GM12878 (cell line): ENCODE measurements at regions not wholly inside any gene's neighbourhood (a gene's known extent, or its start where the extent isn't known, plus 50 kb on each side); places are given as distances from the start of the nearest gene placed in this dataset.

Experiments used
- ATAC-seq: fragments of 200-7000 bp; cut with Tn5 transposase; 3 replicates; pipeline ENCODE4 v1.9.1; 2020; ENCODE audit warnings: mild to moderate bottlenecking, moderate library complexity
- BruUV-seq: library from RNA; stranded (reverse); fragments of 400-500 nt; replicated peaks from 2 replicates; lab custom pipeline; 2021; lab: Mats Ljungman, UMichigan
- CTCF ChIA-PET: fragments of 300-600 bp; sonication (Branson Sonifier 250); formaldehyde crosslinking; extraction: SDS; loops from one replicate; lab custom pipeline; 2021; ENCODE audit warnings: inconsistent platforms; lab: Yijun Ruan, JAX
- POLR2A ChIA-PET: fragments of 350-600 bp; formaldehyde crosslinking; extraction: SDS; loops from one replicate; lab custom pipeline; 2021; ENCODE audit warnings: inconsistent platforms; lab: Charles Lee
- RAD21 ChIA-PET: fragments of 300-600 bp; sonication (Branson Sonifier 250); formaldehyde crosslinking; loops from one replicate; lab custom pipeline; 2023; ENCODE audit warnings: antibody characterized with exemption; ENCODE audit not compliant: unreplicated experiment; lab: Charles Lee
- SMC1A ChIA-PET: fragments of 300-600 bp; sonication (Branson Sonifier 250); formaldehyde crosslinking; loops from one replicate; lab custom pipeline; 2023; ENCODE audit not compliant: unreplicated experiment, uncharacterized antibody; lab: Charles Lee
- DNase-seq: peaks from one replicate; pipeline ENCODE4 v3.0.0-alpha.2; 2011; ENCODE audit warnings: low read depth, low spot score
- FAIRE-seq: peaks from 3 replicates; lab custom pipeline; 2011; peaks lifted over from hg19 to GRCh38; lab: Jason Lieb, UNC
- H2AFZ ChIP-seq: 2 replicates; pipeline ENCODE4 v1.6.0; 2011; ENCODE audit warnings: low read depth, low read length, control low read depth; ENCODE audit not compliant: control insufficient read depth
- H3K27ac ChIP-seq: 2 replicates; pipeline ENCODE4 v1.5.1; 2011; ENCODE audit warnings: control low read depth; ENCODE audit not compliant: control insufficient read depth, insufficient read depth
- H3K27me3 ChIP-seq, 2 experiments: replicated peaks in 1 of 2; 2 replicates each; pipeline versions ENCODE4 v1.6.0 to v1.6.1; 2011; ENCODE audit warnings: low read length in 1 of 2; ENCODE audit not compliant: control insufficient read depth in 2 of 2, insufficient read depth in 2 of 2
- H3K36me3 ChIP-seq, 2 experiments: 2 replicates each; pipeline ENCODE4 v1.5.1; 2011; ENCODE audit warnings: low read length in 1 of 2; ENCODE audit not compliant: control insufficient read depth in 2 of 2, insufficient read depth in 2 of 2
- H3K4me1 ChIP-seq: 2 replicates; pipeline ENCODE4 v1.6.1; 2011; ENCODE audit warnings: mild to moderate bottlenecking, low read length, moderate library complexity, mixed read lengths; ENCODE audit not compliant: control insufficient read depth, insufficient read depth
- H3K4me2 ChIP-seq: 2 replicates; pipeline ENCODE4 v1.6.0; 2011; ENCODE audit warnings: control low read depth; ENCODE audit not compliant: control insufficient read depth, insufficient read depth
- H3K4me3 ChIP-seq: fragments of 200-600 bp; sonication (generic); 2 replicates; pipeline ENCODE4 v1.5.1; 2016
- H3K79me2 ChIP-seq: 2 replicates; pipeline ENCODE4 v1.6.0; 2011; ENCODE audit warnings: low read length; ENCODE audit not compliant: control insufficient read depth, insufficient read depth
- H3K9ac ChIP-seq: 2 replicates; pipeline ENCODE4 v1.8.0; 2011; ENCODE audit warnings: low read length, control low read depth, mixed read lengths; ENCODE audit not compliant: control insufficient read depth, insufficient read depth
- H3K9me3 ChIP-seq: replicated peaks from 3 replicates; pipeline ENCODE4 v1.5.1; 2011; ENCODE audit warnings: mild to moderate bottlenecking, low read length; ENCODE audit not compliant: control insufficient read depth, insufficient read depth
- H4K20me1 ChIP-seq: 2 replicates; pipeline ENCODE4 v1.6.0; 2011; ENCODE audit not compliant: control insufficient read depth, insufficient read depth
- BMI1 ChIP-seq: fragments of 450-650 bp; IDR thresholded peaks from 2 replicates; pipeline ENCODE4 v1.6.1; 2016; ENCODE audit warnings: mild to moderate bottlenecking, moderate library complexity, borderline replicate concordance
- CUX1 ChIP-seq: IDR thresholded peaks from 2 replicates; pipeline ENCODE4 v1.6.1; 2012; ENCODE audit warnings: improper control_type of control experiment, low read depth, low read length; ENCODE audit not compliant: insufficient replicate concordance
- DPF2 ChIP-seq: fragments of 450-650 bp; IDR thresholded peaks from 2 replicates; pipeline ENCODE4 v1.6.1; 2017; ENCODE audit warnings: mild to moderate bottlenecking
- JUND ChIP-seq: IDR thresholded peaks from 2 replicates; pipeline ENCODE4 v1.6.1; 2012; ENCODE audit warnings: low read depth, mild to moderate bottlenecking, low read length, improper control_type of control experiment, moderate library complexity
- LARP7 ChIP-seq: fragments of 450-650 bp; IDR thresholded peaks from 2 replicates; pipeline ENCODE4 v1.6.1; 2017; ENCODE audit warnings: mild to moderate bottlenecking
- MXI1 ChIP-seq: fragments of 150-350 bp; IDR thresholded peaks from 2 replicates; pipeline ENCODE4 v1.6.1; 2011; ENCODE audit warnings: low read depth, mild to moderate bottlenecking, inconsistent platforms, low read length, improper control_type of control experiment
- NFYA ChIP-seq: IDR thresholded peaks from 2 replicates; pipeline ENCODE4 v1.6.1; 2011; ENCODE audit warnings: low read depth, mild to moderate bottlenecking, low read length, improper control_type of control experiment, borderline replicate concordance
- NR2C1 ChIP-seq: fragments of 450-650 bp; IDR thresholded peaks from 2 replicates; pipeline ENCODE4 v1.6.1; 2017; ENCODE audit warnings: antibody characterized with exemption, mild to moderate bottlenecking, moderate library complexity
- RCOR1 ChIP-seq: conservative IDR thresholded peaks from 2 replicates; pipeline ENCODE4 v1.6.1; 2012; ENCODE audit warnings: low read depth, low read length, improper control_type of control experiment
- SMAD5 ChIP-seq: IDR thresholded peaks from 2 replicates; pipeline ENCODE4 v1.6.1; 2016; ENCODE audit warnings: antibody characterized with exemption, low read depth
- WRNIP1 ChIP-seq: IDR thresholded peaks from 2 replicates; pipeline ENCODE4 v1.6.1; 2011; ENCODE audit warnings: low read depth, low read length, improper control_type of control experiment, borderline replicate concordance
- ZBTB4 ChIP-seq: fragments of 450-650 bp; formaldehyde crosslinking; IDR thresholded peaks from 2 replicates; pipeline ENCODE4 v1.4.0; 2022; ENCODE audit warnings: mild to moderate bottlenecking, moderate library complexity
- WGBS: methylation state at CpG from one replicate; pipeline ENCODE4 v1.1.6; 2016; ENCODE audit warnings: low lambda C conversion rate; ENCODE audit not compliant: insufficient replicate concordance, insufficient coverage; ENCODE audit errors: missing lambda C conversion rate; 5-methylcytosine and 5-hydroxymethylcytosine counted together
- in situ Hi-C: fragments of 300-500 bp; cut with MboI; formaldehyde crosslinking; loops from 9 replicates; pipeline ENCODE4 v1.14.3; 2018; ENCODE audit warnings: mixed read lengths
- intact Hi-C: fragments of 100-400 bp; cut with micrococcal nuclease; formaldehyde crosslinking; loops from one replicate; pipeline ENCODE4 v1.14.2; 2022; ENCODE audit not compliant: unreplicated experiment

GRCh38 chr2:122148128-122148767, 392.8 kb downstream of the TSN start (continued):
- TF ChIP-seq WRNIP1, result no peak
- TF ChIP-seq, all 136 proteins: peak for 6

- in situ Hi-C loops (no loop called here), intact Hi-C loops (no loop called here)
- ATAC-seq, result no peak
- Histone ChIP-seq H3K4me3 (no peak overlapping the region), H2AFZ (no peak overlapping the region), H3K79me2 (no peaks in the 10 kb centered on the region), H3K9ac (no peak overlapping the region), H3K4me1 (no peaks in the 10 kb centered on the region), H4K20me1 (no peaks in the 10 kb centered on the region), H3K27me3 (no peaks in the 10 kb centered on the region), H3K9me3 (no peaks in the 10 kb centered on the region), H3K36me3 (no peaks in the 10 kb centered on the region), H3K4me2 (no peak overlapping the region), H3K27ac (no peak overlapping the region)
- POLR2A ChIA-PET, result no interaction called here
- DNase-seq, result no peak
- CTCF ChIA-PET, result interaction anchor here (0.6 to 2.0 kb wide), 3 partner anchors 15 to 183 kb away, joined by 4 to 5 read pairs (median 4); no protein-coding TSS in a partner anchor
- SMC1A ChIA-PET, result interaction anchor here (1.2 to 1.3 kb wide), 3 partner anchors 10 to 16 kb away, joined by 3 to 4 read pairs (median 4); no protein-coding TSS in a partner anchor
- RAD21 ChIA-PET, result interaction anchor here (0.8 kb wide), 1 partner anchor 11 kb away, joined by 3 read pairs; no protein-coding TSS in a partner anchor
- WGBS, result 45% methylated on average over 7 of the region's 7 CpGs
- FAIRE-seq, result no peak
- no TSS peak for BruUV-seq
- TF ChIP-seq NR2C1, result no peak
- no peak for TF ChIP-seq LARP7
- TF ChIP-seq JUND, result no peak
- TF ChIP-seq DPF2, result no peak
- no peak for TF ChIP-seq NFYA
- TF ChIP-seq BMI1, result no peak
- no peak for TF ChIP-seq SMAD5
- TF ChIP-seq ZBTB4, result no peak
- no peak for TF ChIP-seq MXI1
- no peak for TF ChIP-seq RCOR1
- no peak for TF ChIP-seq CUX1
These were observed 395.3 kb downstream of the TSN start for GRCh38 chr2:122150524-122151280.
